ENCODE measurements at regions not wholly inside any gene's neighbourhood (a gene's known extent, or its start where the extent isn't known, plus 50 kb on each side); places are given as distances from the start of the nearest gene placed in this dataset.

GRCh38 chr2:76579911-76580310, 869.2 kb upstream of the GCFC2 start:
- DNase-seq (ENCODE audit: low spot score) = no peak

GRCh38 chr2:76572981-76573380, 862.3 kb upstream of the GCFC2 start:
- no peak for DNase-seq (ENCODE audit: low spot score)

GRCh38 chr2:76569819-76570218, 859.1 kb upstream of the GCFC2 start:
- DNase-seq (ENCODE audit: low spot score) = no peak

- no peak for DNase-seq (ENCODE audit: low spot score)
These were observed 856.8 kb upstream of the GCFC2 start for GRCh38 chr2:76567478-76567877.

GRCh38 chr2:76564734-76565133, 854.0 kb upstream of the GCFC2 start:
- no peak for DNase-seq (ENCODE audit: low spot score)

- DNase-seq (ENCODE audit: low spot score) = no peak
These were observed 853.0 kb upstream of the GCFC2 start for GRCh38 chr2:76563730-76564129.

- no peak for DNase-seq (ENCODE audit: low spot score)
These were observed 847.4 kb upstream of the GCFC2 start for GRCh38 chr2:76558157-76558556.

- DNase-seq (ENCODE audit: low spot score) = no peak
These were observed 845.3 kb upstream of the GCFC2 start for GRCh38 chr2:76556018-76556417.

- DNase-seq (ENCODE audit: low spot score) = no peak
These were observed 835.5 kb upstream of the GCFC2 start for GRCh38 chr2:76546207-76546606.

GRCh38 chr2:76544901-76545300, 834.2 kb upstream of the GCFC2 start:
- no peak for DNase-seq (ENCODE audit: low spot score)

GRCh38 chr2:76517574-76517909, 806.8 kb upstream of the GCFC2 start:
- no peak for DNase-seq (ENCODE audit: low spot score)

- DNase-seq (ENCODE audit: low spot score) = no peak
These were observed 806.3 kb upstream of the GCFC2 start for GRCh38 chr2:76516861-76517573.

GRCh38 chr2:76512201-76512820, 801.6 kb upstream of the GCFC2 start:
- DNase-seq (ENCODE audit: low spot score) = no peak

- no peak for DNase-seq (ENCODE audit: low spot score)
These were observed 795.8 kb upstream of the GCFC2 start for GRCh38 chr2:76506538-76506937.

GRCh38 chr2:76501641-76502040, 790.9 kb upstream of the GCFC2 start:
- DNase-seq (ENCODE audit: low spot score) = no peak

GRCh38 chr2:76498360-76498759, 787.6 kb upstream of the GCFC2 start:
- DNase-seq (ENCODE audit: low spot score) = no peak

GRCh38 chr2:76491503-76491902, 780.8 kb upstream of the GCFC2 start:
- DNase-seq (ENCODE audit: low spot score) = no peak

GRCh38 chr2:76478266-76479035, 767.7 kb upstream of the GCFC2 start:
- DNase-seq (ENCODE audit: low spot score) = no peak

- DNase-seq (ENCODE audit: low spot score) = no peak
These were observed 762.2 kb upstream of the GCFC2 start for GRCh38 chr2:76472946-76473345.

- DNase-seq (ENCODE audit: low spot score) = no peak
These were observed 758.4 kb upstream of the GCFC2 start for GRCh38 chr2:76469066-76469465.

- no peak for DNase-seq (ENCODE audit: low spot score)
These were observed 756.6 kb upstream of the GCFC2 start for GRCh38 chr2:76467326-76467725.

- DNase-seq (ENCODE audit: low spot score) = no peak
These were observed 753.6 kb upstream of the GCFC2 start for GRCh38 chr2:76464310-76464709.

- no peak for DNase-seq (ENCODE audit: low spot score)
These were observed 750.7 kb upstream of the GCFC2 start for GRCh38 chr2:76461431-76461830.

Data from GM03348 (cell line).